Karpas-422 (cell line): ENCODE measurements at regions not wholly inside any gene's neighbourhood (a gene's known extent, or its start where the extent isn't known, plus 50 kb on each side); places are given as distances from the start of the nearest gene placed in this dataset.

Experiments
- DNase-seq: peaks from one replicate; pipeline ENCODE4 v3.0.0-alpha.2; 2015
- H2AFZ ChIP-seq: fragments of 200-600 bp; sonication (generic); 2 replicates; pipeline ENCODE4 v1.6.1; 2014; ENCODE audit warnings: antibody characterized with exemption, low read length, mixed read lengths
- H3K27ac ChIP-seq: fragments of 200-600 bp; sonication (generic); 2 replicates; pipeline ENCODE4 v1.5.1; 2014; ENCODE audit warnings: mild to moderate bottlenecking, low read length, moderate library complexity
- H3K27me3 ChIP-seq: fragments of 200-600 bp; sonication (generic); 2 replicates; pipeline ENCODE4 v1.6.1; 2014; ENCODE audit warnings: low read length, mixed read lengths
- H3K36me3 ChIP-seq: fragments of 200-600 bp; sonication (generic); 2 replicates; pipeline ENCODE4 v1.6.1; 2014; ENCODE audit warnings: low read length, mixed read lengths; ENCODE audit not compliant: insufficient read depth
- H3K4me1 ChIP-seq: fragments of 200-600 bp; sonication (generic); 2 replicates; pipeline ENCODE4 v1.6.1; 2014; ENCODE audit warnings: mild to moderate bottlenecking, low read length, mixed read lengths
- H3K4me2 ChIP-seq: fragments of 200-600 bp; sonication (generic); 2 replicates; pipeline ENCODE4 v1.6.1; 2014; ENCODE audit warnings: low read length, low read depth, mild to moderate bottlenecking; ENCODE audit not compliant: poor library complexity, severe bottlenecking
- H3K4me3 ChIP-seq: fragments of 200-600 bp; sonication (generic); 2 replicates; pipeline ENCODE4 v1.5.1; 2014; ENCODE audit warnings: mild to moderate bottlenecking, antibody characterized with exemption, low read length, mixed read lengths
- H3K79me2 ChIP-seq: fragments of 200-600 bp; sonication (generic); 2 replicates; pipeline ENCODE4 v1.6.1; 2014; ENCODE audit warnings: mild to moderate bottlenecking, low read length, mixed read lengths
- H3K9ac ChIP-seq: fragments of 200-600 bp; sonication (generic); 2 replicates; pipeline ENCODE4 v1.6.0; 2014; ENCODE audit warnings: low read length
- H3K9me2 ChIP-seq: fragments of 200-600 bp; sonication (generic), shearing (Covaris generic); replicated peaks from 2 replicates; pipeline ENCODE4 v1.6.0; 2014; ENCODE audit warnings: mild to moderate bottlenecking, low read length, moderate library complexity; ENCODE audit not compliant: insufficient read depth
- H3K9me3 ChIP-seq: fragments of 300-700, 200-600 bp; sonication (generic); 2 replicates; pipeline ENCODE4 v1.6.1; 2014; ENCODE audit warnings: low read length, mixed read lengths
- H4K20me1 ChIP-seq: fragments of 200-600 bp; sonication (generic); 2 replicates; pipeline ENCODE4 v1.6.1; 2014; ENCODE audit warnings: mild to moderate bottlenecking, antibody characterized with exemption, low read length, low read depth; ENCODE audit not compliant: insufficient read depth

GRCh38 chr13:77480066-77480465, 55.4 kb upstream of the SCEL start:
- no peak overlapping the region for H3K4me3 ChIP-seq
- DNase-seq = no peak
- H3K36me3 ChIP-seq = no peaks in the 10 kb centered on the region
- no peaks in the 10 kb centered on the region for H4K20me1 ChIP-seq
- no peak overlapping the region for H3K9ac ChIP-seq
- no peak overlapping the region for H3K4me2 ChIP-seq
- no peaks in the 10 kb centered on the region for H3K27me3 ChIP-seq
- H3K79me2 ChIP-seq = no peaks in the 10 kb centered on the region
- no peaks in the 10 kb centered on the region for H3K9me3 ChIP-seq
- no peaks in the 10 kb centered on the region for H3K9me2 ChIP-seq
- H3K27ac ChIP-seq = no peak overlapping the region
- H2AFZ ChIP-seq = no peak overlapping the region
- H3K4me1 ChIP-seq = peaks cover 13% of the 10 kb centered on the region

GRCh38 chr13:77479326-77479725, 56.2 kb upstream of the SCEL start:
- no peaks in the 10 kb centered on the region for H4K20me1 ChIP-seq
- H3K27ac ChIP-seq = no peak overlapping the region
- H3K36me3 ChIP-seq = no peaks in the 10 kb centered on the region
- H3K4me2 ChIP-seq = no peak overlapping the region
- H3K9me2 ChIP-seq = no peaks in the 10 kb centered on the region
- no peaks in the 10 kb centered on the region for H3K9me3 ChIP-seq
- no peaks in the 10 kb centered on the region for H3K79me2 ChIP-seq
- DNase-seq = no peak
- no peaks in the 10 kb centered on the region for H3K27me3 ChIP-seq
- H3K9ac ChIP-seq = no peak overlapping the region
- H2AFZ ChIP-seq = no peak overlapping the region
- H3K4me1 ChIP-seq = peaks cover 13% of the 10 kb centered on the region
- no peak overlapping the region for H3K4me3 ChIP-seq

GRCh38 chr13:77477299-77477848, 58.1 kb upstream of the SCEL start:
- Histone ChIP-seq H4K20me1 (no peaks in the 10 kb centered on the region), H3K79me2 (no peaks in the 10 kb centered on the region), H2AFZ (peak overlapping the region; percentile 83; the same call in 1 of the 2 replicates), H3K4me2 (peak overlapping the region; percentile 66), H3K9ac (no peak overlapping the region), H3K9me2 (no peaks in the 10 kb centered on the region), H3K27me3 (no peaks in the 10 kb centered on the region), H3K36me3 (no peaks in the 10 kb centered on the region), H3K4me1 (peaks cover 13% of the 10 kb centered on the region), H3K9me3 (no peaks in the 10 kb centered on the region), H3K4me3 (no peak overlapping the region), H3K27ac (no peak overlapping the region)
- no peak for DNase-seq

- no peak overlapping the region for H3K9ac ChIP-seq
- no peaks in the 10 kb centered on the region for H3K36me3 ChIP-seq
- no peak overlapping the region for H3K4me3 ChIP-seq
- H3K9me2 ChIP-seq = no peaks in the 10 kb centered on the region
- no peaks in the 10 kb centered on the region for H3K27me3 ChIP-seq
- no peak overlapping the region for H2AFZ ChIP-seq
- peaks cover 13% of the 10 kb centered on the region for H3K4me1 ChIP-seq
- no peaks in the 10 kb centered on the region for H3K9me3 ChIP-seq
- no peak overlapping the region for H3K4me2 ChIP-seq
- no peak overlapping the region for H3K27ac ChIP-seq
- no peak for DNase-seq
- no peaks in the 10 kb centered on the region for H3K79me2 ChIP-seq
- H4K20me1 ChIP-seq = no peaks in the 10 kb centered on the region
These were observed 59.0 kb upstream of the SCEL start for GRCh38 chr13:77476456-77476855.

- Histone ChIP-seq H3K4me1 (peaks cover 13% of the 10 kb centered on the region), H4K20me1 (no peaks in the 10 kb centered on the region), H3K4me3 (no peak overlapping the region), H3K36me3 (no peaks in the 10 kb centered on the region), H2AFZ (no peak overlapping the region), H3K9me2 (no peaks in the 10 kb centered on the region), H3K27ac (no peak overlapping the region), H3K4me2 (no peak overlapping the region), H3K9ac (no peak overlapping the region), H3K79me2 (no peaks in the 10 kb centered on the region), H3K27me3 (no peaks in the 10 kb centered on the region), H3K9me3 (no peaks in the 10 kb centered on the region)
- DNase-seq = no peak
These were observed 60.0 kb upstream of the SCEL start for GRCh38 chr13:77475345-77476084.

GRCh38 chr13:77470986-77471385, 64.5 kb upstream of the SCEL start:
- Histone ChIP-seq H3K4me2 (no peak overlapping the region), H4K20me1 (no peaks in the 10 kb centered on the region), H3K9me3 (no peaks in the 10 kb centered on the region), H3K27ac (no peak overlapping the region), H3K4me3 (no peak overlapping the region), H3K9me2 (no peaks in the 10 kb centered on the region), H3K4me1 (no peaks in the 10 kb centered on the region), H2AFZ (no peak overlapping the region), H3K36me3 (no peaks in the 10 kb centered on the region), H3K79me2 (no peaks in the 10 kb centered on the region), H3K9ac (no peak overlapping the region), H3K27me3 (no peaks in the 10 kb centered on the region)
- DNase-seq = no peak

GRCh38 chr13:77466753-77467422, 68.6 kb upstream of the SCEL start:
- no peaks in the 10 kb centered on the region for H3K9me3 ChIP-seq
- no peak overlapping the region for H2AFZ ChIP-seq
- H3K79me2 ChIP-seq = no peaks in the 10 kb centered on the region
- H3K27me3 ChIP-seq = no peaks in the 10 kb centered on the region
- DNase-seq = no peak
- no peak overlapping the region for H3K9ac ChIP-seq
- H3K4me1 ChIP-seq = no peaks in the 10 kb centered on the region
- no peak overlapping the region for H3K4me2 ChIP-seq
- no peaks in the 10 kb centered on the region for H3K9me2 ChIP-seq
- H4K20me1 ChIP-seq = no peaks in the 10 kb centered on the region
- no peak overlapping the region for H3K27ac ChIP-seq
- no peak overlapping the region for H3K4me3 ChIP-seq
- H3K36me3 ChIP-seq = no peaks in the 10 kb centered on the region

- Histone ChIP-seq H2AFZ (no peak overlapping the region), H3K79me2 (no peaks in the 10 kb centered on the region), H3K4me2 (no peak overlapping the region), H3K4me3 (no peak overlapping the region), H3K27ac (no peak overlapping the region), H4K20me1 (no peaks in the 10 kb centered on the region), H3K36me3 (no peaks in the 10 kb centered on the region), H3K9ac (no peak overlapping the region), H3K27me3 (no peaks in the 10 kb centered on the region), H3K9me3 (no peaks in the 10 kb centered on the region), H3K9me2 (no peaks in the 10 kb centered on the region), H3K4me1 (no peaks in the 10 kb centered on the region)
- no peak for DNase-seq
These were observed 69.8 kb upstream of the SCEL start for GRCh38 chr13:77465603-77466195.
